Nephron progenitor cell (in vitro differentiated cells): ENCODE measurements at regions not wholly inside any gene's neighbourhood (a gene's known extent, or its start where the extent isn't known, plus 50 kb on each side); places are given as distances from the start of the nearest gene placed in this dataset.

Source experiments
- DNase-seq: peaks from one replicate; pipeline ENCODE4 v3.0.0; 2021
- H3K27ac Mint-ChIP-seq: 2 replicates; pipeline ENCODE4 v1.8.0; 2021; ENCODE audit warnings: mild to moderate bottlenecking, moderate library complexity, mixed read lengths
- H3K27me3 Mint-ChIP-seq: 2 replicates; pipeline ENCODE4 v1.8.0; 2021; ENCODE audit warnings: mild to moderate bottlenecking, low read depth, mixed read lengths; ENCODE audit not compliant: poor library complexity
- H3K36me3 Mint-ChIP-seq: 2 replicates; pipeline ENCODE4 v1.8.0; 2021; ENCODE audit warnings: low read depth, mixed read lengths
- H3K4me1 Mint-ChIP-seq: 2 replicates; pipeline ENCODE4 v1.8.0; 2021; ENCODE audit warnings: mixed read lengths
- H3K4me3 Mint-ChIP-seq: 2 replicates; pipeline ENCODE4 v1.8.0; 2021; ENCODE audit warnings: mild to moderate bottlenecking, moderate library complexity, mixed read lengths
- H3K9me3 Mint-ChIP-seq: 2 replicates; pipeline ENCODE4 v1.8.0; 2021; ENCODE audit warnings: mild to moderate bottlenecking, moderate library complexity, mixed read lengths
- TF ChIP-seq, protein P1 (sequence below): fragments of 200-600 bp; sonication (generic); IDR thresholded peaks from 2 replicates; pipeline ENCODE4 v1.5.0; 2021; ENCODE audit warnings: antibody characterized with exemption

DNA sequence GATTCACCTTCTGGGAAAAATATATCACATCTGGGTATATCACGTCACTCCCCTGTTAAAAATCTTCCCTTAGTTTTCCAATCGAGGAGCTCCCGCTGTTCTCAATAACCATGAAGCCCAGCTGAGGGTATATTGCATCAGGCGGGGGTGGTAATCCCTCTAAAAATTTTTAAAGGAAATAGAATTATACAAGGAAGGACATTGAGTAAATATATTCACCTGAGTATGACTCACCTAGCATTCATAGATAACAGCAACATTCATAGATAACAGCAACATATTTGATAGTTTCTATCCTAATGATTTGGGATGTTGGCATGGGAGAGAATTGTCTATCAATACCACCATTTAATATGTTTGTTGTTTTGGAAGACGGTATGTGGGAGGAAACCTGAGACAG, 473.6 kb downstream of the RMST start:
- H3K36me3 Mint-ChIP-seq: no peaks in the 10 kb centered on the region
- no peaks in the 10 kb centered on the region for H3K27me3 Mint-ChIP-seq
- H3K27ac Mint-ChIP-seq: no peak overlapping the region
- TF ChIP-seq, protein P1, sequence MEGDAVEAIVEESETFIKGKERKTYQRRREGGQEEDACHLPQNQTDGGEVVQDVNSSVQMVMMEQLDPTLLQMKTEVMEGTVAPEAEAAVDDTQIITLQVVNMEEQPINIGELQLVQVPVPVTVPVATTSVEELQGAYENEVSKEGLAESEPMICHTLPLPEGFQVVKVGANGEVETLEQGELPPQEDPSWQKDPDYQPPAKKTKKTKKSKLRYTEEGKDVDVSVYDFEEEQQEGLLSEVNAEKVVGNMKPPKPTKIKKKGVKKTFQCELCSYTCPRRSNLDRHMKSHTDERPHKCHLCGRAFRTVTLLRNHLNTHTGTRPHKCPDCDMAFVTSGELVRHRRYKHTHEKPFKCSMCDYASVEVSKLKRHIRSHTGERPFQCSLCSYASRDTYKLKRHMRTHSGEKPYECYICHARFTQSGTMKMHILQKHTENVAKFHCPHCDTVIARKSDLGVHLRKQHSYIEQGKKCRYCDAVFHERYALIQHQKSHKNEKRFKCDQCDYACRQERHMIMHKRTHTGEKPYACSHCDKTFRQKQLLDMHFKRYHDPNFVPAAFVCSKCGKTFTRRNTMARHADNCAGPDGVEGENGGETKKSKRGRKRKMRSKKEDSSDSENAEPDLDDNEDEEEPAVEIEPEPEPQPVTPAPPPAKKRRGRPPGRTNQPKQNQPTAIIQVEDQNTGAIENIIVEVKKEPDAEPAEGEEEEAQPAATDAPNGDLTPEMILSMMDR: no peak
- no peak overlapping the region for H3K4me3 Mint-ChIP-seq
- no peaks in the 10 kb centered on the region for H3K9me3 Mint-ChIP-seq
- H3K4me1 Mint-ChIP-seq: peaks cover 11% of the 10 kb centered on the region
- no peak for DNase-seq

DNA sequence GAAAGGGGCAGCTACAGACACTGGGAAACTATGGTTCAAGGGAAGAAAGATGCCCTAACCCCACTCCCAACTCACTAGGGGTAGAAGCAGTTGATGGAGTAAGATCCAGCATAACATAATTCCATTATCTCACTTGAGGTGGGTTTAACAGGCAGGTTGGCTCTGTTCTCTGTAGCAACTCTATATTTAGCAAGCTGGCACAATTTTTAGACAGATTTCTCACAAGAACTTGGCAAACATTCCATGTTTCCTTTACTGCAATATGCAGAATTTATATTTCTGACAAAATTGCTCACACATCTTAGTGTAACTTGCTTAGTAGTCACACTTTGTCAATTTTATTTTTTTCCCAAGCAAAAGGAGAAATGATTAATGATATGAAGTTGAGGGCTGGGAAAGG, 475.4 kb downstream of the RMST start:
- no peaks in the 10 kb centered on the region for H3K27me3 Mint-ChIP-seq
- H3K36me3 Mint-ChIP-seq: no peaks in the 10 kb centered on the region
- no peak for DNase-seq
- H3K9me3 Mint-ChIP-seq: no peaks in the 10 kb centered on the region
- TF ChIP-seq, protein P1: no peak
- no peak overlapping the region for H3K4me3 Mint-ChIP-seq
- H3K27ac Mint-ChIP-seq: no peak overlapping the region
- H3K4me1 Mint-ChIP-seq: peaks cover 17% of the 10 kb centered on the region

DNA sequence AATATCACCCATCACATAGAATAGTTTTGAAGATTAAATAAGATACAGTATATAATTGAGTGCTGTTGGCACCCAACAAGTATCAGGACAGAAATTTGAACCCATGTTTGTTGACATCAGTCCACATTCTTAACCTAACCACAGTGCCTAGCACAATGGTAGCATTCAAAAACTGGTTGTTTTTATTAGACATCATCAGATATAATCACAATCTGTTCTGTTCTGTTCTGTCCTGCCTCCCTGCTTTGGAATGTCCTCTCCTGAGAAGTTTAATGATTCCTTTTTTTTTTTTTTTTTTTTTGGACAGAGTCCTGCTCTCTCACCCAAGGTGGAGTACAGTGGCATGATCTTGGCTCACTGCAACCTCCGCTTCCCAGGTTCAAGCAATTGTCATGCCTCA, 476.6 kb downstream of the RMST start:
- H3K4me1 Mint-ChIP-seq: peaks cover 19% of the 10 kb centered on the region
- H3K36me3 Mint-ChIP-seq: no peaks in the 10 kb centered on the region
- no peaks in the 10 kb centered on the region for H3K9me3 Mint-ChIP-seq
- H3K27me3 Mint-ChIP-seq: no peaks in the 10 kb centered on the region
- H3K27ac Mint-ChIP-seq: no peak overlapping the region
- no peak for DNase-seq
- H3K4me3 Mint-ChIP-seq: no peak overlapping the region
- TF ChIP-seq, protein P1: no peak

DNA sequence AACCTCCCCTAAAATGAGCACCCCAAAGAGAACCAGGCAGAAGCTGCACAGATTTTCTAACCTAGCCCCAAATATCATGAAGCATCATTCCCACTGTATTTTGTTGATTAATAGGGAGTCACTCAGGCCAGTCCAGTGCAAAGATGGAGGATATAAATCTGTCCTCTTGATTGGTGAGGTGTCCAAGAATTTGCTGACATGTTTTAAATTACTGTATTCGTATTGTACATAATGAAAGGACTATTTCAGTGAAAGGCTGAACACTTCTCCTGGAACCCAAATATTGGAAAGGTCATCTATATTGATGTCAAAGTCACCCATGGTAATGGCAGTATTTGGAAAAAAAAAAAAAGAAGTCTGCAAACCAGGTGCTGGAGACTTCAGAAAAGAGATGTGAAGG, 477.5 kb downstream of the RMST start:
- Mint-ChIP-seq H3K27ac (no peak overlapping the region), H3K36me3 (no peaks in the 10 kb centered on the region), H3K27me3 (no peaks in the 10 kb centered on the region), H3K9me3 (no peaks in the 10 kb centered on the region), H3K4me1 (peaks cover 19% of the 10 kb centered on the region), H3K4me3 (no peak overlapping the region)
- TF ChIP-seq, protein P1: no peak
- DNase-seq: no peak

DNA sequence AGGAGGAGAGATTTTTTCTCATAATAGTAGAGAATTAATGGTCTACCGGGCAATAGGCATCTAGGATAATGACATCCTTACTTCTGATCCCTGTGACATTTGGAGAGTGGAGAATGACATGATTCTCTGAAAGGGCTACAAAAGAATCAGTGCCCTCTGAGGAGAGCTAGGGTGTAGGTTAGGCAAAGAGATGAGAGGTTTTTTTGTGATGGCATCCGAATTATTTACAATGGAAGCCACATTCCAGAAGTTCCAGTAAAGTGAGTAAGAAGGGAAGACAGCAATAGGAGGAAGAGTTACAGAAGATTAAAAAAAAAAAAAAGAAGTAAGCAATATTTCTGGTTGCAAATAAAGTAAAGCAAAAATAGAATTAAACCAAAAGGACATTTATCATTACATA, 478.0 kb downstream of the RMST start:
- TF ChIP-seq, protein P1: no peak
- H3K4me1 Mint-ChIP-seq: peaks cover 19% of the 10 kb centered on the region
- no peaks in the 10 kb centered on the region for H3K9me3 Mint-ChIP-seq
- H3K4me3 Mint-ChIP-seq: no peak overlapping the region
- no peaks in the 10 kb centered on the region for H3K36me3 Mint-ChIP-seq
- no peak for DNase-seq
- no peaks in the 10 kb centered on the region for H3K27me3 Mint-ChIP-seq
- no peak overlapping the region for H3K27ac Mint-ChIP-seq

DNA sequence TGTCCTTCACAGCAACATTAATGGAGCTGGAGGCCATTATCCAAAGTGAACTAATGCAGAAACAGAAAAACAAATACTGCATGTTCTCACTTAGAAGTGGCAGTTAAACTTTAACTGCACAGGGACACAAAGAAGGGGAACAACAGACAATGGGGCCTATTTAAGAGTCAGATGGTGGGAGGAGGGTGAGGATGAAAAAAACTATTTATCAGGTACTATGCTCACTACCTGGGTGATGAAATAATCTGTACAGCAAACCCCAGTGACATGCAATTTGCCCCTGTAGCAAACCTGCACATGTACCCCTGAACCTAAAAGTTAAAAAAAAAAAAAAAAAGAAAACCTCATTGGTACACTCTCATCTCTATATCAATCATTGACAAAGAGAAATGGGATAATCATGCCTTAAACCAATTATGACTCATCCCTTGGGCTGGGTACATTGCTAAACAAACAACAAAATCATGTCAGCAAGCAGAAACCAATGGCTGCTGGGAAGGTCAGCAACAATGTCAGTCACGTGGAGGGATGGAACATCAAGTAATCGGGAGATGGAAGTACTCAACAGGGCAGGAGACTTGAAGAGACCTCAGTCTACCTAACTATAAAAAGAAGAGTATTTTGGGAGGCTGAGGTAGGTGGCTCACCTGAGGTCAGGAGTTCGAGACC, 479.2 kb downstream of the RMST start:
- Mint-ChIP-seq H3K9me3 (peaks cover 5% of the 10 kb centered on the region), H3K27ac (no peak overlapping the region), H3K4me1 (peaks cover 19% of the 10 kb centered on the region), H3K27me3 (no peaks in the 10 kb centered on the region), H3K4me3 (no peak overlapping the region), H3K36me3 (peaks cover 3% of the 10 kb centered on the region)
- DNase-seq: no peak
- TF ChIP-seq, protein P1: no peak
